HEK293 (cell line): ENCODE measurements at regions not wholly inside any gene's neighbourhood (a gene's known extent, or its start where the extent isn't known, plus 50 kb on each side); places are given as distances from the start of the nearest gene placed in this dataset.

Experiments
- CTCF ChIP-seq: fragments of 450-650 bp; formaldehyde crosslinking; IDR thresholded peaks from 2 replicates; pipeline ENCODE4 v1.5.1; 2016; ENCODE audit warnings: missing biosample characterization, missing genetic modification characterization
- SETDB1 ChIP-seq: IDR thresholded peaks from one replicate; pipeline ENCODE4 v1.6.1; 2017; ENCODE audit warnings: mild to moderate bottlenecking, low read length, moderate library complexity, mixed read lengths; ENCODE audit not compliant: insufficient read length
- SP3 ChIP-seq: fragments of 450-650 bp; formaldehyde crosslinking; IDR thresholded peaks from 2 replicates; pipeline ENCODE4 v1.5.1; 2016; ENCODE audit warnings: missing biosample characterization, missing genetic modification characterization
- ZIC2 ChIP-seq: fragments of 450-650 bp; formaldehyde crosslinking; IDR thresholded peaks from 2 replicates; pipeline ENCODE4 v1.5.1; 2016; ENCODE audit warnings: missing biosample characterization, missing genetic modification characterization
- ZNF10 ChIP-seq: fragments of 450-650 bp; formaldehyde crosslinking; IDR thresholded peaks from 2 replicates; pipeline ENCODE4 v1.5.1; 2017; ENCODE audit warnings: missing biosample characterization, missing genetic modification characterization
- ZNF114 ChIP-seq: fragments of 450-650 bp; formaldehyde crosslinking; IDR thresholded peaks from 2 replicates; pipeline ENCODE4 v1.5.0; 2017; ENCODE audit warnings: missing biosample characterization, missing genetic modification characterization
- ZNF280C ChIP-seq: fragments of 450-650 bp; formaldehyde crosslinking; IDR thresholded peaks from 2 replicates; pipeline ENCODE4 v1.5.1; 2016; ENCODE audit warnings: missing biosample characterization, missing genetic modification characterization
- ZNF776 ChIP-seq: fragments of 450-650 bp; formaldehyde crosslinking; IDR thresholded peaks from 2 replicates; pipeline ENCODE4 v1.5.0; 2017; ENCODE audit warnings: missing biosample characterization, missing genetic modification characterization, borderline replicate concordance
- ZNF791 ChIP-seq: fragments of 450-650 bp; formaldehyde crosslinking; IDR thresholded peaks from 2 replicates; pipeline ENCODE4 v1.5.1; 2016; ENCODE audit warnings: missing biosample characterization, missing genetic modification characterization
- ZXDB ChIP-seq: fragments of 450-650 bp; formaldehyde crosslinking; IDR thresholded peaks from 2 replicates; pipeline ENCODE4 v1.5.1; 2016; ENCODE audit warnings: missing biosample characterization, missing genetic modification characterization

- TF ChIP-seq ZIC2 (tag by site-specific recombination) (no peak), CTCF (tag by site-specific recombination) (no peak), SP3 (tag by site-specific recombination) (no peak), ZNF10 (tag by site-specific recombination) (no peak), ZNF114 (no peak), ZXDB (tag by site-specific recombination) (no peak), ZNF280C (no peak), SETDB1 (no peak), ZNF776 (no peak), ZNF791 (tag by site-specific recombination) (no peak)
Measured at GRCh38 chr9:115548609-115549260, 430.8 kb upstream of the TNC start.
